OCI-LY7 (cell line): ENCODE measurements at regions not wholly inside any gene's neighbourhood (a gene's known extent, or its start where the extent isn't known, plus 50 kb on each side); places are given as distances from the start of the nearest gene placed in this dataset.

ENCODE experiments used
- BruUV-seq: library from RNA; stranded (reverse); fragments of 400-500 nt; replicated peaks from 2 replicates; lab custom pipeline; 2021; lab: Mats Ljungman, UMichigan
- CTCF ChIA-PET: fragments of 300-600 bp; sonication (Branson Sonifier 250); formaldehyde crosslinking; loops from one replicate; lab custom pipeline; 2022; ENCODE audit warnings: antibody characterized with exemption; ENCODE audit not compliant: unreplicated experiment; lab: Charles Lee
- POLR2A ChIA-PET: fragments of 300-600 bp; sonication (Branson Sonifier 250); formaldehyde crosslinking; loops from one replicate; lab custom pipeline; 2022; ENCODE audit warnings: antibody characterized with exemption; lab: Charles Lee
- DNase-seq: peaks from one replicate; pipeline ENCODE4 v3.0.0-alpha.2; 2015; ENCODE audit warnings: low spot score
- H2AFZ ChIP-seq: fragments of 200-600 bp; sonication (generic), shearing (Covaris generic); 2 replicates; pipeline ENCODE4 v1.6.1; 2014; ENCODE audit warnings: mild to moderate bottlenecking, antibody characterized with exemption, low read length, moderate library complexity
- H3K27ac ChIP-seq: fragments of 200-600 bp; sonication (generic); 2 replicates; pipeline ENCODE4 v1.5.1; 2014; ENCODE audit warnings: mixed run types, low read depth, mild to moderate bottlenecking, moderate library complexity, low read length, inconsistent platforms; ENCODE audit not compliant: poor library complexity, severe bottlenecking
- H3K36me3 ChIP-seq: fragments of 200-600 bp; sonication (generic); 2 replicates; pipeline ENCODE4 v1.6.1; 2014; ENCODE audit warnings: mild to moderate bottlenecking, antibody characterized with exemption, low read length, moderate library complexity, mixed read lengths; ENCODE audit not compliant: insufficient read depth
- H3K4me1 ChIP-seq: fragments of 200-600 bp; sonication (generic); 2 replicates; pipeline ENCODE4 v1.5.1; 2014; ENCODE audit warnings: mild to moderate bottlenecking, low read length; ENCODE audit not compliant: insufficient read depth, poor library complexity, severe bottlenecking
- H3K4me2 ChIP-seq: fragments of 200-600 bp; sonication (generic); 2 replicates; pipeline ENCODE4 v1.6.1; 2014; ENCODE audit warnings: mild to moderate bottlenecking, low read length
- H3K4me3 ChIP-seq: fragments of 200-600 bp; sonication (generic); 2 replicates; pipeline ENCODE4 v1.5.1; 2014; ENCODE audit warnings: mild to moderate bottlenecking, low read depth, low read length; ENCODE audit not compliant: poor library complexity, severe bottlenecking
- H3K79me2 ChIP-seq: fragments of 200-600 bp; sonication (generic); 2 replicates; pipeline ENCODE4 v1.6.1; 2016; ENCODE audit warnings: low read depth, mild to moderate bottlenecking, low read length, moderate library complexity, mixed read lengths; ENCODE audit not compliant: insufficient read depth
- H3K9me2 ChIP-seq: fragments of 200-600 bp; sonication (generic); 2 replicates; pipeline ENCODE4 v1.6.1; 2016; ENCODE audit warnings: mild to moderate bottlenecking, low read length, mixed read lengths; ENCODE audit not compliant: insufficient read depth
- H3K9me3 ChIP-seq: fragments of 200-600 bp; sonication (generic); 2 replicates; pipeline ENCODE4 v1.6.1; 2014; ENCODE audit warnings: mild to moderate bottlenecking, mixed run types, low read length, mixed read lengths
- H4K20me1 ChIP-seq: fragments of 200-600 bp; sonication (generic); 2 replicates; pipeline ENCODE4 v1.6.1; 2014; ENCODE audit warnings: mild to moderate bottlenecking, antibody characterized with exemption, low read length, moderate library complexity, mixed read lengths; ENCODE audit not compliant: insufficient read depth
- EZH2phosphoT487 ChIP-seq: fragments of 200-600 bp; sonication (generic); IDR thresholded peaks from 2 replicates; pipeline ENCODE4 v1.6.1; 2018; ENCODE audit warnings: low read depth, borderline replicate concordance, mild to moderate bottlenecking, mixed run types, antibody characterized with exemption, low read length, moderate library complexity, mixed read lengths
- intact Hi-C: fragments of 100-400 bp; cut with micrococcal nuclease; formaldehyde crosslinking; loops from one replicate; pipeline ENCODE4 v1.10.0; 2022; ENCODE audit not compliant: unreplicated experiment
- TF ChIP-seq, protein P1 (sequence below): fragments of 200-600 bp; sonication (generic); conservative IDR thresholded peaks from 2 replicates; pipeline ENCODE4 v1.5.1; 2014; ENCODE audit warnings: mild to moderate bottlenecking, antibody characterized with exemption, low read length, moderate library complexity, mixed read lengths

DNA sequence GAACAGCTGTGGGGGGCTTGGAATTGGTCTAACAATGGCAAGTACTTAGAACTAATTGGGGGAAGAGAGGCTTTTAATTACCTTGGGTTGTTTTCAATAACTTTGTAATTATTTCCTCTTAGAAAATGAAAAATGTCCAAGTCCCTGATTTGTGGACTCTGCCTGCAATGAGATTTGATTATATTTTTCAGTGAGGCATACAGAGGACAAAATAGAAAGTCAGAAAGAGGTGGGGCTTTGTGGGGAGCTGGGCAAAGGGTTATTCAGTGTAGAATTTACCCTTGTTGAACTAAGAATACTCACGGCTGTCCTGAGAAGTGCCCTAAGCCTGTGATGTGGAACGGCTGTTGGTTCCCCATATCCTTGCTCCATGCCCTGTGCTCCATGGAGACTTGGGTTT lies 153.0 kb downstream of the ICE1 start:
- Histone ChIP-seq H4K20me1 (no peaks in the 10 kb centered on the region), H3K27ac (no peak overlapping the region), H3K4me2 (no peak overlapping the region), H3K9me3 (no peaks in the 10 kb centered on the region), H3K4me3 (no peak overlapping the region), H3K9me2 (no peaks in the 10 kb centered on the region), H3K4me1 (no peaks in the 10 kb centered on the region), H2AFZ (no peak overlapping the region), H3K79me2 (no peaks in the 10 kb centered on the region), H3K36me3 (no peaks in the 10 kb centered on the region)
- ChIA-PET CTCF (no interaction called here), POLR2A (interaction anchor here (0.9 kb wide), 1 partner anchor 12 kb away, joined by 3 read pairs; no protein-coding TSS in a partner anchor)
- no peak for DNase-seq
- BruUV-seq = no TSS peak
- intact Hi-C loops = no loop called here
- TF ChIP-seq, protein P1, sequence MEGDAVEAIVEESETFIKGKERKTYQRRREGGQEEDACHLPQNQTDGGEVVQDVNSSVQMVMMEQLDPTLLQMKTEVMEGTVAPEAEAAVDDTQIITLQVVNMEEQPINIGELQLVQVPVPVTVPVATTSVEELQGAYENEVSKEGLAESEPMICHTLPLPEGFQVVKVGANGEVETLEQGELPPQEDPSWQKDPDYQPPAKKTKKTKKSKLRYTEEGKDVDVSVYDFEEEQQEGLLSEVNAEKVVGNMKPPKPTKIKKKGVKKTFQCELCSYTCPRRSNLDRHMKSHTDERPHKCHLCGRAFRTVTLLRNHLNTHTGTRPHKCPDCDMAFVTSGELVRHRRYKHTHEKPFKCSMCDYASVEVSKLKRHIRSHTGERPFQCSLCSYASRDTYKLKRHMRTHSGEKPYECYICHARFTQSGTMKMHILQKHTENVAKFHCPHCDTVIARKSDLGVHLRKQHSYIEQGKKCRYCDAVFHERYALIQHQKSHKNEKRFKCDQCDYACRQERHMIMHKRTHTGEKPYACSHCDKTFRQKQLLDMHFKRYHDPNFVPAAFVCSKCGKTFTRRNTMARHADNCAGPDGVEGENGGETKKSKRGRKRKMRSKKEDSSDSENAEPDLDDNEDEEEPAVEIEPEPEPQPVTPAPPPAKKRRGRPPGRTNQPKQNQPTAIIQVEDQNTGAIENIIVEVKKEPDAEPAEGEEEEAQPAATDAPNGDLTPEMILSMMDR = no peak
- TF ChIP-seq EZH2phosphoT487 = no peak

DNA sequence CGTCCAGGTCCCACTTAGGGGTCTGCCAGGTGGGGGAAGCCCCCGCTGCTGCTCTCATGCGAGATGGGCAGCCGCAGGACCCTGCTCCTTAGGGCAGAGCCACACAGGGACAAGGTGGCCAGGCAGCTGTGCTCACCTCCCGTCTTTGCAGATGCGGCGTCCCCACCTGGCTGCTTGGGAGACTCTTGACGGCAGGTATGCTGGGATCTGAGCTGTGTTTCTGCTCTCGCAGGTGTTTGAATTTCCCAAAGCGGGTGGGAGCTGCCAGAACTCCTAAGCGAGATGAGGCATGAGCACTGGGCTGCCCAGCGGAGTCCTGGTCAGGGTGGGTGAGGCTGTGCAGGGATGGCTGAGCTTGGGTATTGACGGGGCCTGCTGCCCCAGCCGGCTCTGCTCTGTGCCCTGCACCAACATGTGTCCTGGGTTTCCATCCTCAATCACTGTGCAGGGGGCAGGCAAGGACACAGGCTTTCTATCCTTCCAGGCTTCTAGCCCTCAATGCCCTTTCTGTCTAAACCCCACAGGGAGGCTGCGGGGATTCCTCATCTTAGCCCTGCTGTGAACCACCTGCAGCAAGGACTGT lies 151.4 kb downstream of the ICE1 start:
- Histone ChIP-seq H3K4me1 (no peaks in the 10 kb centered on the region), H3K79me2 (no peaks in the 10 kb centered on the region), H4K20me1 (no peaks in the 10 kb centered on the region), H3K9me3 (no peaks in the 10 kb centered on the region), H2AFZ (no peak overlapping the region), H3K36me3 (no peaks in the 10 kb centered on the region), H3K4me3 (no peak overlapping the region), H3K9me2 (no peaks in the 10 kb centered on the region), H3K27ac (no peak overlapping the region), H3K4me2 (no peak overlapping the region)
- intact Hi-C loops = no loop called here
- DNase-seq = no peak
- no TSS peak for BruUV-seq
- TF ChIP-seq, protein P1 = no peak
- TF ChIP-seq EZH2phosphoT487 = no peak
- POLR2A ChIA-PET = no interaction called here
- CTCF ChIA-PET = no interaction called here

DNA sequence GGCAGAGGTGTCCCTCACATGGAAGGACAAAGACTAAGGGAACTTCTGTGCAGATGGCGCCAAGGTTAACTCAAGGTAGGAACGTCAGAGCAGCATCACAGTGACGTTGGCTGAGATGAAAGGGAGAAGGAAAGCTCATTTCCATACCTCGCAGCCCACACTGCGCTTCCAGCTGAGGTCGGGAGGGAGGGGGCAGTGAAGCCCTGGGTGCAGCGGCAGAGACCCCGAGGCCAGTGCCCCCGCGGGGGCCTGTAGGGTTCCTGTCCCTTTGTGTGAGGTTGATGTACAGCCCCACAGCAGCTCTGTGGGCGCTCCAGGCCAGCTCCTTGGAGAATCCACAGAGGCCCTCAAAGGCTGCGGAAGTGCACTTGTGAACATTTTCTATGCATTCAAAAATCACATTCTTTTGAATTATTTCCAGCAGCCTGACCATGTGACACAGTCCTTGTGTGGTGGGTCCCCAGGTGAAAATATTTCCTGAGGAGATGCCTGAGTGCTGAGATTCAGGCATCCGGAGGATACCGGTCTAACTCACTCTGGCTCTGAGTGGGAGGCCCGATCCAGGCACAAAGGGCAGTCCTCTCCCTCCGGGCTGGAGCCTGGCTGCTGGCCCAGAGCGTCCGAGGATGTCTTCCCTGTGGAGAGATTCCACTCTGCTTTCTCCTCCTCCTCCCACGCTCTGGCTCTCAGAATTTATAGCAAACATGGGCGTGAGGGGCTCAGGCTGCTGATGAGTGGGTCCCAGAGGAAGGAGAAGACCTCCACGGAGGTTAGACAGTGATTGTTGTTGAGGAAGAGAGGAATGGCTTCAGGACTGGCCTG lies 150.7 kb downstream of the ICE1 start:
- TF ChIP-seq, protein P1 = no peak
- no peak for TF ChIP-seq EZH2phosphoT487

More for the DNA sequence above, 150.7 kb downstream of the ICE1 start:
- no peak for DNase-seq
- Histone ChIP-seq H3K4me3 (no peak overlapping the region), H3K27ac (no peak overlapping the region), H4K20me1 (no peaks in the 10 kb centered on the region), H3K36me3 (no peaks in the 10 kb centered on the region), H2AFZ (no peak overlapping the region), H3K9me2 (no peaks in the 10 kb centered on the region), H3K9me3 (no peaks in the 10 kb centered on the region), H3K4me1 (no peaks in the 10 kb centered on the region), H3K79me2 (no peaks in the 10 kb centered on the region), H3K4me2 (no peak overlapping the region)
- intact Hi-C loops = no loop called here
- ChIA-PET POLR2A (no interaction called here), CTCF (no interaction called here)
- BruUV-seq = no TSS peak
